Ovary (tissue), 3 donors: ENCODE measurements at regions not wholly inside any gene's neighbourhood (a gene's known extent, or its start where the extent isn't known, plus 50 kb on each side); places are given as distances from the start of the nearest gene placed in this dataset.
"Not testable (repeated sequence)": the region's sequence is repeated elsewhere in the genome, so short reads cannot be mapped to it uniquely, and the experiment has no call there.

ENCODE experiments used
- CTCF ChIP-seq, 3 donors: fragments of 450-650 bp in 2 of 3; fragments of 200-600 bp in 1 of 3; IDR thresholded peaks; one replicate each; pipeline versions ENCODE4 v1.5.1 to v1.8.0; 2016 to 2022; ENCODE audit warnings: antibody characterized with exemption in 3 of 3, mild to moderate bottlenecking in 1 of 3
- EP300 ChIP-seq: sonication (generic); formaldehyde crosslinking; IDR thresholded peaks from one replicate; pipeline ENCODE4 v1.6.1; 2017; ENCODE audit warnings: antibody characterized with exemption
- donor health status: DM: no; HTN: no; CAD: no.

- TF ChIP-seq CTCF (IDR thresholded peaks at IDR 0.05); EP300: not testable (repeated sequence)
These were observed 117.8 kb downstream of the SPDYE17 start for GRCh38 chr7:76914361-76914760.
